GM20000 (cell line): ENCODE measurements at regions not wholly inside any gene's neighbourhood (a gene's known extent, or its start where the extent isn't known, plus 50 kb on each side); places are given as distances from the start of the nearest gene placed in this dataset.

Experiments
- DNase-seq: peaks from one replicate; pipeline ENCODE4 v3.0.0; 2012; ENCODE audit warnings: low spot score
- CTCF ChIP-seq: IDR thresholded peaks from 2 replicates; pipeline ENCODE4 v1.5.1; 2012; ENCODE audit warnings: mild to moderate bottlenecking, control low read depth; ENCODE audit errors: extremely low read depth, missing control alignments

- no peak for TF ChIP-seq CTCF
These were observed 49.7 kb upstream of the PRDX6 start for GRCh38 chr1:173427146-173428054.

More at GRCh38 chr1:173427146-173428054, 49.7 kb upstream of the PRDX6 start:
- DNase-seq = no peak
